ENCODE measurements at regions not wholly inside any gene's neighbourhood (a gene's known extent, or its start where the extent isn't known, plus 50 kb on each side); places are given as distances from the start of the nearest gene placed in this dataset.

DNA sequence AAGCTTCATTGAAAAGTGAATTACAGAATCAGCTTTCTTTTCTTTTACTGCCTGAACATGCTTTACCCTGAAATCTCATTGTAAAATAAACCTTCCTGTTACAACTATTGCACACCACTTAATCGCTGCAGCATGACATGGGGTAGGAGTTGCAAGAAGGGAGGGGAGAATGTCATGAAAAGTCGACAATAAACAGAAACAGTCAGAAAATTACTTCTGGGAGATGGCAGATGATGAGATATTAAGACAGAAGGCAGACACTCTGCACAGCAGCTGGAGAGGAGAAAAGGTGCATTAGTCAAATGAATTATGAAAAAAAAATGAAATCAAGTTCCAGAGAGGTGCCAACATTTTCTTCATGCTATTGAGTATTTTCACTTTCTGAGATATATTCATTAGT lies 287.7 kb downstream of the PCDH7 start:
- no peaks in the 10 kb centered on the region for H3F3A ChIP-seq (ENCODE audit: low read depth)
- H3K4me1 Mint-ChIP-seq = peaks cover 3% of the 10 kb centered on the region
- no peak overlapping the region for H3K27ac Mint-ChIP-seq
- no peaks in the 10 kb centered on the region for H3K79me2 ChIP-seq (ENCODE audit: low read depth)
- H3K27me3 ChIP-seq = no peaks in the 10 kb centered on the region
- H3K27me3 Mint-ChIP-seq (ENCODE audit: insufficient read depth, low read depth) = no peaks in the 10 kb centered on the region
- H3K4me2 ChIP-seq = no peak overlapping the region
- TF ChIP-seq EZH2 (IDR thresholded peaks at IDR 0.05) = no peak
- TF ChIP-seq, protein P1, sequence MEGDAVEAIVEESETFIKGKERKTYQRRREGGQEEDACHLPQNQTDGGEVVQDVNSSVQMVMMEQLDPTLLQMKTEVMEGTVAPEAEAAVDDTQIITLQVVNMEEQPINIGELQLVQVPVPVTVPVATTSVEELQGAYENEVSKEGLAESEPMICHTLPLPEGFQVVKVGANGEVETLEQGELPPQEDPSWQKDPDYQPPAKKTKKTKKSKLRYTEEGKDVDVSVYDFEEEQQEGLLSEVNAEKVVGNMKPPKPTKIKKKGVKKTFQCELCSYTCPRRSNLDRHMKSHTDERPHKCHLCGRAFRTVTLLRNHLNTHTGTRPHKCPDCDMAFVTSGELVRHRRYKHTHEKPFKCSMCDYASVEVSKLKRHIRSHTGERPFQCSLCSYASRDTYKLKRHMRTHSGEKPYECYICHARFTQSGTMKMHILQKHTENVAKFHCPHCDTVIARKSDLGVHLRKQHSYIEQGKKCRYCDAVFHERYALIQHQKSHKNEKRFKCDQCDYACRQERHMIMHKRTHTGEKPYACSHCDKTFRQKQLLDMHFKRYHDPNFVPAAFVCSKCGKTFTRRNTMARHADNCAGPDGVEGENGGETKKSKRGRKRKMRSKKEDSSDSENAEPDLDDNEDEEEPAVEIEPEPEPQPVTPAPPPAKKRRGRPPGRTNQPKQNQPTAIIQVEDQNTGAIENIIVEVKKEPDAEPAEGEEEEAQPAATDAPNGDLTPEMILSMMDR (IDR thresholded peaks at IDR 0.05) = no peak
- TF ChIP-seq EZH2phosphoT487 (IDR thresholded peaks at IDR 0.05) = no peak
- no peak overlapping the region for H3K4me3 ChIP-seq
- H3K9ac ChIP-seq = no peak overlapping the region
- no peaks in the 10 kb centered on the region for H3K36me3 Mint-ChIP-seq
- no peaks in the 10 kb centered on the region for H4K20me1 ChIP-seq (ENCODE audit: low read depth)
- H2AFZ ChIP-seq (replicated peaks) = no peak overlapping the region
- H3K27ac ChIP-seq = no peak overlapping the region
- H3K9me3 ChIP-seq (ENCODE audit: low read depth) = no peaks in the 10 kb centered on the region
- no peaks in the 10 kb centered on the region for H3K4me1 ChIP-seq
- no peaks in the 10 kb centered on the region for H3K36me3 ChIP-seq
- H3K9me3 Mint-ChIP-seq = no peaks in the 10 kb centered on the region
- H3K4me3 Mint-ChIP-seq = no peak overlapping the region
- DNase-seq (ENCODE audit: low spot score) = no peak

DNA sequence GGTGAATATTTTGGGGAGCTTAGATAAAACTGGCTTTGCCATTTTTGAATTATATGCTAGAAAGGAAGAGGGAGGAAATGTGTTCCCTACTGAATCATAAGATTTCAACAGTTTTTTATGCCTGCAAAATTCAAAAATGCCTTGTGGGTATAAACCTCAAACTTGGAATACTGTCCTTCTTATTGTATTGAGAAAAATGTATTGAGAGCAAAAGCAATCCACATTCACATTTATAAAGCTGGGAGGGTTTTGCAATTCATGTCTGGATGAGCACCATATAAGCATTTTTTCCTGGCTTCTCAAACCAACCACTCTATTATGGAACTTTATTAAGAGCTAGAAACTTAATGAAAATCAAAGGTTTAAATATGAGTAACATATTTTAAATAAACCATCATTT lies 289.8 kb downstream of the PCDH7 start:
- no peaks in the 10 kb centered on the region for H3K36me3 Mint-ChIP-seq
- Histone ChIP-seq H3F3A (ENCODE audit: low read depth) (no peaks in the 10 kb centered on the region), H3K4me3 (no peak overlapping the region), H3K36me3 (no peaks in the 10 kb centered on the region), H3K9ac (no peak overlapping the region), H3K27ac (no peak overlapping the region), H2AFZ (replicated peaks) (no peak overlapping the region), H3K79me2 (ENCODE audit: low read depth) (no peaks in the 10 kb centered on the region), H3K4me1 (no peaks in the 10 kb centered on the region), H3K27me3 (no peaks in the 10 kb centered on the region), H4K20me1 (ENCODE audit: low read depth) (no peaks in the 10 kb centered on the region), H3K9me3 (ENCODE audit: low read depth) (no peaks in the 10 kb centered on the region), H3K4me2 (no peak overlapping the region)
- TF ChIP-seq, protein P1 (IDR thresholded peaks at IDR 0.05) = no peak
- TF ChIP-seq EZH2phosphoT487 (IDR thresholded peaks at IDR 0.05) (no peak), EZH2 (IDR thresholded peaks at IDR 0.05) (no peak)
- H3K9me3 Mint-ChIP-seq = no peaks in the 10 kb centered on the region
- DNase-seq (ENCODE audit: low spot score) = no peak
- no peaks in the 10 kb centered on the region for H3K4me1 Mint-ChIP-seq
- no peak overlapping the region for H3K27ac Mint-ChIP-seq
- H3K4me3 Mint-ChIP-seq = no peak overlapping the region
- no peaks in the 10 kb centered on the region for H3K27me3 Mint-ChIP-seq (ENCODE audit: insufficient read depth, low read depth)

DNA sequence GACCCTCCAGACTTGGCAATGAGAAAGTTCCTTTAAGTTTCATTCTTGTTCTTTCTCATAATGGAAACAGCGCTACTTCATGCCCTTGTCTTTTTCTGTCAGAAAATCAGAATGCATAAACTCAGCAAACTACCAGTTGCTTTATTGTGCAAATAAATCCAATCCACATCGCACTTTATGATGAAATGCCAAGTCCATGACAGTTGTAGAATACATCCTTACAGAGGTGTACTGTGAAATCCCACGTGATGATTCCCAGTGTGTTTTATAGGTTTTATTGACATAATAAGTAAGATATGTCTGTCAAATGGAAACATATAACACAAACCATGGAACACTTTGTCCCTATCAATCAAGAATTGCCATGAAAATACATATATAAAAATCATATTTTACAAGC lies 295.0 kb downstream of the PCDH7 start:
- Histone ChIP-seq H4K20me1 (ENCODE audit: low read depth) (no peaks in the 10 kb centered on the region), H3F3A (ENCODE audit: low read depth) (no peaks in the 10 kb centered on the region), H3K9ac (no peak overlapping the region), H3K36me3 (no peaks in the 10 kb centered on the region), H3K4me2 (no peak overlapping the region), H3K9me3 (ENCODE audit: low read depth) (no peaks in the 10 kb centered on the region), H3K4me3 (no peak overlapping the region), H3K27ac (no peak overlapping the region), H3K27me3 (no peaks in the 10 kb centered on the region), H2AFZ (replicated peaks) (no peak overlapping the region), H3K79me2 (ENCODE audit: low read depth) (no peaks in the 10 kb centered on the region), H3K4me1 (no peaks in the 10 kb centered on the region)
- no peaks in the 10 kb centered on the region for H3K9me3 Mint-ChIP-seq
- TF ChIP-seq EZH2 (IDR thresholded peaks at IDR 0.05) (no peak), EZH2phosphoT487 (IDR thresholded peaks at IDR 0.05) (no peak)
- TF ChIP-seq, protein P1 (IDR thresholded peaks at IDR 0.05) = no peak
- H3K4me3 Mint-ChIP-seq = no peak overlapping the region
- DNase-seq (ENCODE audit: low spot score) = no peak
- no peaks in the 10 kb centered on the region for H3K36me3 Mint-ChIP-seq
- H3K27ac Mint-ChIP-seq = no peak overlapping the region
- peaks cover 4% of the 10 kb centered on the region for H3K4me1 Mint-ChIP-seq
- H3K27me3 Mint-ChIP-seq (ENCODE audit: insufficient read depth, low read depth) = no peaks in the 10 kb centered on the region

All from neural progenitor cell (in vitro differentiated cells).